ENCODE measurements at regions not wholly inside any gene's neighbourhood (a gene's known extent, or its start where the extent isn't known, plus 50 kb on each side); places are given as distances from the start of the nearest gene placed in this dataset.
"Not testable (repeated sequence)": the region's sequence is repeated elsewhere in the genome, so short reads cannot be mapped to it uniquely, and the experiment has no call there.

DNA sequence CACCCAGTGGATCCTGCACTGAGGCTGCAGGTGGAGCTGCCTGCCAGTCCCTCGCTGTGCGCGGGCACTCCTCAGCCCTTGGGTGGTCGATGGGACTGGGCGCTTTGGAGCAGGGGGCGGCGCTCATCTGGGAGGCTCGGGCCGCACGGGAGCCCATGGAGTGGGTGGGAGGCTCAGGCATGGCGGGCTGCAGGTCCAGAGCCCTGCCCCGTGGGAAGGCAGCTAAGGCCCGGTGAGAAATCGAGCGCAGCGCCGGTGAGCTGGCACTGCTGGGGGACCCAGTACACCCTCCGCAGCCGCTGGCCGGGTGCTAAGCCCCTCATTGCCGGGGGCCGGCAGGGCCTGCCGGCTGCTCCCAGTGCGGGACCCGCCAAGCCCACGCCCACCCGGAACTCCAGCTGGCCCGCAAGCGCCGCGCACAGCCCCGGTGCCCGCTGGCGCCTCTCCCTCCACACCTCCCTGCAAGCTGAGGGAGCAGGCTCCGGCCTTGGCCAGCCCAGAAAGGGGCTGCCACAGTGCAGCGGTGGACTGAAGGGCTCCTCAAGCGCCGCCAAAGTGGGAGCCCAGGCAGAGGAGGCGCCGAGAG is 1636.5 kb downstream of the BRINP3 start:
- CTCF ChIA-PET; H3K27ac Mint-ChIP-seq; POLR2A ChIA-PET; H3K36me3 ChIP-seq (ENCODE audit: insufficient read depth, low read length); H3K36me3 Mint-ChIP-seq; DNase-seq; H3K27me3 Mint-ChIP-seq; H3K27me3 ChIP-seq (ENCODE audit: insufficient read depth, low read length, poor library complexity, severe bottlenecking); H3K4me3 Mint-ChIP-seq; H3K4me1 ChIP-seq (ENCODE audit: insufficient read depth, low read length); H3K4me1 Mint-ChIP-seq; H3K9me3 ChIP-seq (ENCODE audit: low read length); H3K27ac ChIP-seq (ENCODE audit: low read depth, low read length); H3K4me3 ChIP-seq (ENCODE audit: low read length): not testable (repeated sequence)
- peaks cover 7 to 18% (median 9%) of the 10 kb centered on the region in 5 donors for H3K9me3 Mint-ChIP-seq

GRCh38 chr1:188846468-188846867 is 1631.2 kb downstream of the BRINP3 start:
- no peak overlapping the region for H3K27ac ChIP-seq (ENCODE audit: low read depth, low read length)

DNA sequence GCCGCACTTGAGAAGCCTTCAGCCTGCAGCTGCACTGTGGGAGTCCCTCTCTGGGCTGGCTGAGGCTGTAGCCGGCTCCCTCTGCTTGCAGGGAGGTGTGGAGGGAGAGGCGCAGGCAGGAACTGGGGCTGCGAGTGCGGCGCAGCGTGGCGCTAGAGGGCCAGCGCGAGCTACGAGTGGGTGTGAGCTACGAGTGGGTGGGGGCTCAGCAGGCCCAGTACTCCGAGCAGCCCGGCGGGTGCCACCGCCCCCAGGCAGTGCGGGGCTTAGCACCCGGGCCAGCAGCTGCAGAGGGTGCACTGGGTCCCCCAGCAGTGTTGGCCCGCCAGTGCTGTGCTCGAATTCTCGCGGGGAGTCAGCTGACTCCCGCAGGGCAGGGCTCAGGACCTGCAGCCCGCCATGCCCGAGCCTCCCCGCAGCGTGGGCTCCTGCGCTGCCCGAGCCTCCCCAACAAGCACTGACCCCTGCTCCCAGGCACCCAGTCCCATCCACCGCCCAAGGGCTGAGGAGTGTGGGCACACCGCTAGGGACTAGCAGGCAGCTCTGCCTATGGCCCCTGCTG is 1620.1 kb downstream of the BRINP3 start:
- Mint-ChIP-seq H3K9me3 (peaks cover 0 to 22% (median 11%) of the 10 kb centered on the region in 5 donors), H3K4me3 (no peak overlapping the region), H3K4me1 (no peaks in the 10 kb centered on the region), H3K27ac (no peak overlapping the region), H3K27me3 (no peaks in the 10 kb centered on the region), H3K36me3 (no peaks in the 10 kb centered on the region)
- ChIA-PET POLR2A (no interaction called here), CTCF (no interaction called here)
- no peak for DNase-seq
- H3K36me3 ChIP-seq (ENCODE audit: insufficient read depth, low read length) = no peaks in the 10 kb centered on the region
- H3K4me1 ChIP-seq (ENCODE audit: insufficient read depth, low read length) = no peaks in the 10 kb centered on the region
- H3K27ac ChIP-seq (ENCODE audit: low read depth, low read length) = no peak overlapping the region
- H3K4me3 ChIP-seq (ENCODE audit: low read length) = no peak overlapping the region
- no peaks in the 10 kb centered on the region for H3K9me3 ChIP-seq (ENCODE audit: low read length)
- no peaks in the 10 kb centered on the region for H3K27me3 ChIP-seq (ENCODE audit: insufficient read depth, low read length, poor library complexity, severe bottlenecking)

More at GRCh38 chr1:188846468-188846867, 1631.2 kb downstream of the BRINP3 start:
- no peaks in the 10 kb centered on the region for H3K36me3 ChIP-seq (ENCODE audit: insufficient read depth, low read length)
- H3K9me3 Mint-ChIP-seq = peaks cover 0 to 12% (median 1%) of the 10 kb centered on the region in 5 donors
- no peak overlapping the region for H3K4me3 ChIP-seq (ENCODE audit: low read length)
- H3K27me3 Mint-ChIP-seq = no peaks in the 10 kb centered on the region
- H3K4me1 Mint-ChIP-seq = no peaks in the 10 kb centered on the region
- CTCF ChIA-PET = no interaction called here
- H3K27ac Mint-ChIP-seq = no peak overlapping the region
- POLR2A ChIA-PET = no interaction called here
- no peak overlapping the region for H3K4me3 Mint-ChIP-seq
- no peaks in the 10 kb centered on the region for H3K36me3 Mint-ChIP-seq
- H3K27me3 ChIP-seq (ENCODE audit: insufficient read depth, low read length, poor library complexity, severe bottlenecking) = no peaks in the 10 kb centered on the region
- DNase-seq = no peak
- H3K4me1 ChIP-seq (ENCODE audit: insufficient read depth, low read length) = no peaks in the 10 kb centered on the region
- no peaks in the 10 kb centered on the region for H3K9me3 ChIP-seq (ENCODE audit: low read length)

DNA sequence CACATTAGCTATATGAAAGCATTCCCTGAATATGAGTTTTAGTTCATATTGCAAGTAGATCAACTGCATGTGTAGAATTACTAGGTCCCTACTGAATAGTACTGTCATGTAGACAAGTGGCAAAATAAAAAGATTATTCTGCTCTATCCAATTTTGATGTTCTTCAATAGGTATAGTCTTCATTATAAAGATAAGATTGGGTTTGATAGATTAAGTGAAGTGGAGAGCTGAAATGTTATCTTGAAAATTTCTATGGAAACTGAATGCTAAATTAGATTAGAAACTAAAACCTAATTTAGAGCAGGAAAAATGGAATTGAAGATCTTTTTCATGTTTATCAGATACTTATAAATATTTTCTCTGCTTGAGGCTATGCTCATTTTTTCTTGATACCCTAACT is 1610.0 kb downstream of the BRINP3 start:
- ChIA-PET POLR2A (no interaction called here), CTCF (no interaction called here)
- Mint-ChIP-seq H3K4me1 (no peaks in the 10 kb centered on the region), H3K27me3 (no peaks in the 10 kb centered on the region), H3K4me3 (no peak overlapping the region), H3K27ac (no peak overlapping the region), H3K9me3 (peaks cover 4 to 32% (median 7%) of the 10 kb centered on the region in 5 donors), H3K36me3 (no peaks in the 10 kb centered on the region)
- H3K27me3 ChIP-seq (ENCODE audit: insufficient read depth, low read length, poor library complexity, severe bottlenecking) = no peaks in the 10 kb centered on the region
- no peaks in the 10 kb centered on the region for H3K4me1 ChIP-seq (ENCODE audit: insufficient read depth, low read length)
- no peaks in the 10 kb centered on the region for H3K36me3 ChIP-seq (ENCODE audit: insufficient read depth, low read length)
- no peaks in the 10 kb centered on the region for H3K9me3 ChIP-seq (ENCODE audit: low read length)
- H3K4me3 ChIP-seq (ENCODE audit: low read length) = no peak overlapping the region
- H3K27ac ChIP-seq (ENCODE audit: low read depth, low read length) = no peak overlapping the region
- DNase-seq = no peak

- POLR2A ChIA-PET = no interaction called here
- no peak for DNase-seq
- no peaks in the 10 kb centered on the region for H3K9me3 ChIP-seq (ENCODE audit: low read length)
- H3K27ac Mint-ChIP-seq = no peak overlapping the region
- no peak overlapping the region for H3K4me3 Mint-ChIP-seq
- no peak overlapping the region for H3K4me3 ChIP-seq (ENCODE audit: low read length)
- no peak overlapping the region for H3K27ac ChIP-seq (ENCODE audit: low read depth, low read length)
- no peaks in the 10 kb centered on the region for H3K4me1 ChIP-seq (ENCODE audit: insufficient read depth, low read length)
- H3K27me3 ChIP-seq (ENCODE audit: insufficient read depth, low read length, poor library complexity, severe bottlenecking) = no peaks in the 10 kb centered on the region
- no peaks in the 10 kb centered on the region for H3K27me3 Mint-ChIP-seq
- H3K9me3 Mint-ChIP-seq = peaks cover 2 to 25% (median 9%) of the 10 kb centered on the region in 5 donors
- CTCF ChIA-PET = no interaction called here
- no peaks in the 10 kb centered on the region for H3K36me3 ChIP-seq (ENCODE audit: insufficient read depth, low read length)
- H3K4me1 Mint-ChIP-seq = no peaks in the 10 kb centered on the region
- H3K36me3 Mint-ChIP-seq = no peaks in the 10 kb centered on the region
Measured at GRCh38 chr1:188871164-188871563, 1606.5 kb downstream of the BRINP3 start.

DNA sequence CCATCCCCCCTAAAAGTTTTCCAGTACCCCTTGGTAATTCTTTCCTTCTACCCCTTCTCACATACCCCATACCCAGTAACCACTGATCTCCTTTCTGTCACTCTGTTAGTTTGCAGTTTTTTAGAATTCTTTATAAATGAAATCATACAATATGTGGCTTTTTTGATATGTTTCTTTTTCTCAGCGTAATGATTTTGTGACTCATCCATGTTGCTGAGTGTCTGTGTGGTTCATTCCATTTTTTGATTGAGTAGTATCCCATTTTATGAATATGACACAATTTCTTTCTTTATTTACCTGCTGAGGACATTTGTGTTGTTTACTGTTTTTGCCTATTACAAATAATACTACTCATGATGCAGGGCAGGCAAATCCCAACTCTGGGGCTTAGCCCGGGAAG is 1605.3 kb downstream of the BRINP3 start:
- H3K27ac ChIP-seq (ENCODE audit: low read depth, low read length) = no peak overlapping the region
- Mint-ChIP-seq H3K4me3 (no peak overlapping the region), H3K27me3 (no peaks in the 10 kb centered on the region), H3K27ac (no peak overlapping the region), H3K4me1 (no peaks in the 10 kb centered on the region), H3K36me3 (no peaks in the 10 kb centered on the region), H3K9me3 (peaks cover 2 to 23% (median 9%) of the 10 kb centered on the region in 5 donors)
- H3K4me1 ChIP-seq (ENCODE audit: insufficient read depth, low read length) = no peaks in the 10 kb centered on the region
- H3K9me3 ChIP-seq (ENCODE audit: low read length) = no peaks in the 10 kb centered on the region
- H3K4me3 ChIP-seq (ENCODE audit: low read length) = no peak overlapping the region
- no peaks in the 10 kb centered on the region for H3K27me3 ChIP-seq (ENCODE audit: insufficient read depth, low read length, poor library complexity, severe bottlenecking)
- ChIA-PET CTCF (no interaction called here), POLR2A (no interaction called here)
- no peak for DNase-seq
- H3K36me3 ChIP-seq (ENCODE audit: insufficient read depth, low read length) = no peaks in the 10 kb centered on the region

GRCh38 chr1:188877668-188878067 is 1600.0 kb downstream of the BRINP3 start:
- H3K4me3 Mint-ChIP-seq = no peak overlapping the region
- CTCF ChIA-PET = no interaction called here
- POLR2A ChIA-PET = no interaction called here
- H3K36me3 ChIP-seq (ENCODE audit: insufficient read depth, low read length) = no peaks in the 10 kb centered on the region
- no peaks in the 10 kb centered on the region for H3K4me1 ChIP-seq (ENCODE audit: insufficient read depth, low read length)
- no peaks in the 10 kb centered on the region for H3K27me3 ChIP-seq (ENCODE audit: insufficient read depth, low read length, poor library complexity, severe bottlenecking)
- H3K27me3 Mint-ChIP-seq = no peaks in the 10 kb centered on the region
- H3K27ac ChIP-seq (ENCODE audit: low read depth, low read length) = no peak overlapping the region
- no peaks in the 10 kb centered on the region for H3K4me1 Mint-ChIP-seq
- no peak for DNase-seq
- H3K36me3 Mint-ChIP-seq = no peaks in the 10 kb centered on the region
- no peaks in the 10 kb centered on the region for H3K9me3 ChIP-seq (ENCODE audit: low read length)
- no peak overlapping the region for H3K4me3 ChIP-seq (ENCODE audit: low read length)
- no peak overlapping the region for H3K27ac Mint-ChIP-seq
- peaks cover 6 to 21% (median 10%) of the 10 kb centered on the region in 5 donors for H3K9me3 Mint-ChIP-seq

DNA sequence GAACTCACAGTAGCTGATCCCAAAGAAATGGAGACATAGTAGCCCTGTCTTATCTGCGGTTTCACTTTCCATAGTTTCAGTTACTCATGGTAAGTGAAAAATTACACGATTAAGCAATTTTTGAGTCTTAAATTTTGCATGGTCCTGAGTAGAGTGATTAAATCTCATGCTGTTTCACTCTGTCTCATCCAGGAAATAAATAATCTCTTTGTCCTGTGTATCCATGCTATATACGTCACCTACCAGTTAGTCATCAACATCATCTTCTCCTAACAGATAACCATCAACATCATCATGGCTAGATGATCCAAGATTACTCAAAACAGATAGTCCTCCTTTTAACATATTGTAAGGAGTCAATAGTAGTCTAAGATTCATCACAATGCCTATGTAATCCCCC is 1589.3 kb downstream of the BRINP3 start:
- no peaks in the 10 kb centered on the region for H3K4me1 ChIP-seq (ENCODE audit: insufficient read depth, low read length)
- no peak overlapping the region for H3K27ac ChIP-seq (ENCODE audit: low read depth, low read length)
- no peaks in the 10 kb centered on the region for H3K27me3 ChIP-seq (ENCODE audit: insufficient read depth, low read length, poor library complexity, severe bottlenecking)
- H3K36me3 ChIP-seq (ENCODE audit: insufficient read depth, low read length) = no peaks in the 10 kb centered on the region
- H3K27me3 Mint-ChIP-seq = no peaks in the 10 kb centered on the region
- DNase-seq = no peak
- H3K4me3 Mint-ChIP-seq = no peak overlapping the region
- H3K9me3 Mint-ChIP-seq = peaks cover 8 to 50% (median 14%) of the 10 kb centered on the region in 5 donors
- H3K9me3 ChIP-seq (ENCODE audit: low read length) = no peaks in the 10 kb centered on the region
- H3K4me3 ChIP-seq (ENCODE audit: low read length) = no peak overlapping the region
- no peaks in the 10 kb centered on the region for H3K36me3 Mint-ChIP-seq
- ChIA-PET POLR2A (no interaction called here), CTCF (no interaction called here)
- H3K4me1 Mint-ChIP-seq = no peaks in the 10 kb centered on the region
- H3K27ac Mint-ChIP-seq = no peak overlapping the region

DNA sequence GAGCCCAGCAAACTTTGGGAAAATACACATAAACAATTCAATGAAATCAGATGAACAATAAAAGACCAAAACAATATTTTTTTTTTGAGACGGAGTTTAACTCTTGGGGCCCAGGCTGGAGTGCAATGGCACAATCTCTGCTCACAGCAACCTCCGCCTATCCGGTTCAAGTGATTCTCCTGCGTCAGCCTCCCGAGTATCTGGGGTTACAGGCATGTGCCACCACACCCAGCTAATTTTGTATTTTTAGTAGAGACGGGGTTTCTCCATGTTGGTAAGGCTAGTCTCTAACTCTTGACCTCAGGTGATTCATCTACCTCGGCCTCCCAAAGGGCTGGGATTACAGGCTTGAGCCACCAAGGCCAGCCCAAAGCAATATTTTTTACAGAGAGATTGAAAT is 1588.5 kb downstream of the BRINP3 start:
- Histone ChIP-seq H3K4me1 (ENCODE audit: insufficient read depth, low read length) (no peaks in the 10 kb centered on the region), H3K27ac (ENCODE audit: low read depth, low read length) (no peak overlapping the region), H3K36me3 (ENCODE audit: insufficient read depth, low read length) (no peaks in the 10 kb centered on the region), H3K4me3 (ENCODE audit: low read length) (no peak overlapping the region), H3K27me3 (ENCODE audit: insufficient read depth, low read length, poor library complexity, severe bottlenecking) (no peaks in the 10 kb centered on the region), H3K9me3 (ENCODE audit: low read length) (no peaks in the 10 kb centered on the region)
- no peaks in the 10 kb centered on the region for H3K36me3 Mint-ChIP-seq
- ChIA-PET CTCF (no interaction called here), POLR2A (no interaction called here)
- H3K4me3 Mint-ChIP-seq = no peak overlapping the region
- DNase-seq = no peak
- no peak overlapping the region for H3K27ac Mint-ChIP-seq
- no peaks in the 10 kb centered on the region for H3K4me1 Mint-ChIP-seq
- no peaks in the 10 kb centered on the region for H3K27me3 Mint-ChIP-seq
- H3K9me3 Mint-ChIP-seq = peaks cover 8 to 57% (median 11%) of the 10 kb centered on the region in 5 donors
